Left lung (tissue), 4 donors: ENCODE measurements at regions not wholly inside any gene's neighbourhood (a gene's known extent, or its start where the extent isn't known, plus 50 kb on each side); places are given as distances from the start of the nearest gene placed in this dataset.

Experiments used
- ATAC-seq: fragments of 200-7000 bp; cut with Tn5 transposase; one replicate; pipeline ENCODE4 v1.9.1; 2020; ENCODE audit warnings: moderate library complexity
- DNase-seq, 4 donors: peaks; one replicate each; pipeline ENCODE4 v3.0.0-alpha.2; 2013 to 2020
- H3K27ac ChIP-seq, 2 donors: fragments of 200-600 bp; sonication (generic) in 1 of 2; one replicate each; pipeline versions ENCODE4 v1.5.0 to v1.8.0; 2020 to 2021
- H3K27me3 ChIP-seq, 2 donors: fragments of 200-600 bp; sonication (generic) in 1 of 2; one replicate each; pipeline versions ENCODE4 v1.5.0 to v1.8.0; 2020 to 2021
- H3K36me3 ChIP-seq, 2 donors: fragments of 200-600 bp; sonication (generic) in 1 of 2; one replicate each; pipeline versions ENCODE4 v1.5.0 to v1.8.0; 2020 to 2021
- H3K4me1 ChIP-seq, 2 donors: fragments of 200-600 bp; one replicate each; pipeline ENCODE4 v1.8.0; 2021
- H3K4me3 ChIP-seq, 2 donors: fragments of 200-600 bp; sonication (generic) in 1 of 2; one replicate each; pipeline versions ENCODE4 v1.5.0 to v1.8.0; 2020 to 2021; ENCODE audit warnings: mild to moderate bottlenecking in 1 of 2
- H3K9me3 ChIP-seq, 2 donors: fragments of 200-600 bp; sonication (generic) in 1 of 2; one replicate each; pipeline versions ENCODE4 v1.5.0 to v1.8.0; 2020 to 2021
- CTCF ChIP-seq, 2 donors: fragments of 200-600 bp; sonication (generic) in 1 of 2; IDR thresholded peaks; one replicate each; pipeline versions ENCODE4 v1.5.0 to v1.8.0; 2021; ENCODE audit warnings: antibody characterized with exemption in 2 of 2
- intact Hi-C, 2 donors: fragments of 100-400 bp; cut with DNase I; formaldehyde crosslinking; loops; one replicate each; pipeline versions ENCODE4 v1.11.2 to v1.14.2; 2022
- donor health status: DM: no; HTN: yes; CAD: no.
- donor health status: DM: no; HTN: no; CAD: no.

DNA sequence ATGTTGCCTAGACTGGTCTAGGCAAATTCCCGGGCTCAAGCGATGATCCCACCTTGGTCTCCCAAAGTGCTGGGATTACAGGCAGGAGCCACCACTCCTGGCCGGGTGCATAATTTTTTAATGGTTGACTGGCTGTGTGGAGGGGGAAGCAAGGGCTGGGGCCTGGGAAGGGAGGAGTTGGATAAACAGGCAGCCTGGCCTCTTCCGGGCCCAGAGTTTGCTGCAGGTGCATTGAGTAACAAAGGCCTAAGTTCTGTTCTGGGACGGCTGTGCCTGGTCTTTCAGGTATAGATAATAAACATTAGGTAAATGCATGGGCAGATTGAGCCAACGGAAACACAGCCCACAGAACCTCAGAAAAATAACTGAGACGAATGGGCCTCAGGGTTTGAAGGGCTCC is 191.3 kb upstream of the TBX3 start:
- no peaks in the 10 kb centered on the region for H3K36me3 ChIP-seq
- intact Hi-C loops, result no loop called here
- no peaks in the 10 kb centered on the region for H3K4me1 ChIP-seq
- TF ChIP-seq CTCF (IDR thresholded peaks at IDR 0.05), result no peak
- ATAC-seq, result no peak
- H3K27ac ChIP-seq, result no peak overlapping the region
- H3K9me3 ChIP-seq, result no peaks in the 10 kb centered on the region
- DNase-seq, result no peak
- no peak overlapping the region for H3K4me3 ChIP-seq
- no peaks in the 10 kb centered on the region for H3K27me3 ChIP-seq

DNA sequence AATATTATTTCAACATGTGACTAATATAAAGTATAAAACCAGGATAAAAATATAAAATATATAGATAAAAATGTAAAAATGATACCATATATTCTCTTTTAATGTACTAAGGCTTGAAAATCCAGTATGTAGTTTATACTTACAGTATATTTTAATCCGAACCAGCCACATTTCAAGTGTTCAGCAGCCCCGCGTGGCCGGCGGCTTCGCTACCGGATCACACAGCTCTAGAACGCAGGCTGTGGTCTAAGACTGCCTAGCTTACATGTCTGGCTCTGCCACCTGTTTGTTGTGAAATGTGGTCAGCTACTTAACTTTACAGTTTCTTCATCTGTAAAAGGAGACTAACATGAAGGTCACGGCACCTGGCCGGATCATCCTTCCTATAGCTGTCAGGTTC is 189.7 kb upstream of the TBX3 start:
- no peak for TF ChIP-seq CTCF (IDR thresholded peaks at IDR 0.05)
- Histone ChIP-seq H3K4me3 (no peak overlapping the region), H3K4me1 (no peaks in the 10 kb centered on the region), H3K9me3 (no peaks in the 10 kb centered on the region), H3K27ac (no peak overlapping the region), H3K36me3 (no peaks in the 10 kb centered on the region), H3K27me3 (no peaks in the 10 kb centered on the region)
- ATAC-seq (no peak), DNase-seq (no peak)
- intact Hi-C loops, result no loop called here

DNA sequence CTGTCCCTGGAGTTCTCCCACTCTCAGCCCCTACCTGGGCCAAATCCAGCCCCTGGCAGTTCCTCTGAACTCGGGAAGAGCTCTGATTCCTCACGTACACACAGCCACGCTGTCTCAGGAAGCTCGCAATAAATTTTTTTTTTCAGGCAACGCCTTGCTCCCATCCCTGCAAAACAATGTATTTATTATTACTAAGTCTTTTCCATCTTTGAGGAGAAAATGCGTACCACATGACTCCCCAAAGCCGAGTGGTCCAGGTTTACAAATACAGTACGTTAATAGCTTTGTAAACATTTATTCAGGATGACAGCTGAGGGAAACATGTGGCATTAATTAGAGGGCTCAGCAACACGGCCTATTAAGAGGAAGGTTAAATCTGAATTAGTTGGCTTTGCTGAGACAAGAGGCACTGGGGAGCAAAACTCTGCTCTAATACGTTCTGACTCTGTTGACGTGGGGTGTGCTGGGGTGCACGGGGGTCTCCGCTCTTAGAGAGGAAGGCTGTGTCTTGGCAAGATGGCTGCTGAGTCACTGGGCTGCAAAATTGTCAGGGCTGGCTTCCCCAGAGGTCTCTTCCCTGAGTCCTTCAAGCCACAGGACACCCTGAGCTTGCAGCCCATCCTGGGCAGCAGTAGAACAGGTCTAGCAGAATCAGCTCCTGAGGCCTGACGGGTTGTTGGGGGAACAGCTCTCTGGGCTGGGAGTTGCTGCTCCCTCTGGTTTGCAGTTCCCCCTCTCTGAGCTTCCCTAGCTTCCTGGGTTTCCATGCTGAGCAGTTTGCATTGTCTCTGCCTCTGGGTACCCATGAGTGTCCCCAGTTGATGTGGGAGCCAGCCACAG is 185.2 kb upstream of the TBX3 start:
- intact Hi-C loops, result no loop called here
- Histone ChIP-seq H3K4me3 (no peak overlapping the region), H3K36me3 (no peaks in the 10 kb centered on the region), H3K9me3 (no peaks in the 10 kb centered on the region), H3K4me1 (no peaks in the 10 kb centered on the region), H3K27me3 (no peaks in the 10 kb centered on the region), H3K27ac (no peak overlapping the region)
- TF ChIP-seq CTCF (IDR thresholded peaks at IDR 0.05), result no peak
- no peak for DNase-seq
- no peak for ATAC-seq

DNA sequence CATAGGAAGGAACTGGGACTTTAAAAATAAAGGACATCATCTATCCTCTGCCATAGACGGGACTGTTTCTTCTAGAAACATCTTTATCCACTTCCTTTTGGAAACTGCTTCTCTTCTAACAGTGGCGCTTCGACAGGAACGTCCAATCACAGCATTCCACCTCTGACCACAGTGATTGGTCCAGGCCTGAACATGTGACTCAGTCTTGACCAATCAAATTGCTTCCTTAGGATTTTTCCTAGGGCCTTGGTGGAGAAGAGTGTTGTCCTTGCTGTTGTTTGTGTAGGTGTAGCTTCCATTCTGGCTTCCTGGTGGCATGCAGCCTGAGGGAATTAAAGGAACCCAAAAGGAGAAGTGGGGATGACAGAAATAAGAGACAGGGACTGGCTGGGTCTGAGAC is 182.4 kb upstream of the TBX3 start:
- ATAC-seq (no peak), DNase-seq (no peak)
- intact Hi-C loops, result no loop called here
- Histone ChIP-seq H3K36me3 (no peaks in the 10 kb centered on the region), H3K4me3 (no peak overlapping the region), H3K27ac (no peak overlapping the region), H3K9me3 (no peaks in the 10 kb centered on the region), H3K4me1 (no peaks in the 10 kb centered on the region), H3K27me3 (no peaks in the 10 kb centered on the region)
- no peak for TF ChIP-seq CTCF (IDR thresholded peaks at IDR 0.05)

DNA sequence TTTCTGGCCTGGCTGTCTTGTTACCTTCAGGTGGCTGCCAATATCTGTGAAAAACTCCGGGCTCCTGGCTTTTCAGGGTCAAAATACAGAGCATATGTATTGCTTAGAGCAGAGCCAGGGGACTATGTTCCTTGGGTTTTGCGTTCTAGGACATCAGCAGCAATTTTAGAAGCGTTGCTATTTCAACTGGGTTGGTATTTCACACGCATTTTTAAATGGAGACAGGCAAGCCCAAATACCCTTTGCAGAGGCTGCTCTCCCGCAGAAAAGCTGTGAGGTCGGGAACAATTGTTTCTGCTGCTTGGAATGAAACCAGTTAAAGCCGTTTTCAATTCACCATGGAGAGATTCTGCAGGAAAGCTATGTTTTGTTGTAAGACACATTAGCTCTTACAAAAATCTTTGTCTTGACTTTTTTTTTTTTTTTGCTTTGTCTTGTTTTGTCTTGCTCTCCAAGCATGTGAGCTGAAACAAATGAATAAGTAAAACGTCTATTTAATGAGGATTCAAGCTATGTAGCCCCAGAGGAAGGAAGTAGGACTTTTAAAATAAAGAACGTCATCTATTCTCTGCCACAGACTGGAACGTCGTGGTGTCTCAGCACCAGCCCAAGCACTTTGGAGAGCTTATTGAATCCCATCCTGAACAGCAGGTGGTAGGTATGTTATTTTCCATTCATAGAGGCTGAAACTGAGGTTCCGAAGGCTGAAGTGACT is 181.0 kb upstream of the TBX3 start:
- H3K9me3 ChIP-seq, result peaks cover 0 to 10% of the 10 kb centered on the region in 2 donors
- intact Hi-C loops, result no loop called here
- H3K36me3 ChIP-seq, result no peaks in the 10 kb centered on the region
- H3K4me3 ChIP-seq, result no peak overlapping the region
- no peak for TF ChIP-seq CTCF (IDR thresholded peaks at IDR 0.05)
- H3K27ac ChIP-seq, result no peak overlapping the region
- no peak for ATAC-seq
- H3K27me3 ChIP-seq, result no peaks in the 10 kb centered on the region
- no peaks in the 10 kb centered on the region for H3K4me1 ChIP-seq
- no peak for DNase-seq
